ENCODE measurements at regions not wholly inside any gene's neighbourhood (a gene's known extent, or its start where the extent isn't known, plus 50 kb on each side); places are given as distances from the start of the nearest gene placed in this dataset.

DNA sequence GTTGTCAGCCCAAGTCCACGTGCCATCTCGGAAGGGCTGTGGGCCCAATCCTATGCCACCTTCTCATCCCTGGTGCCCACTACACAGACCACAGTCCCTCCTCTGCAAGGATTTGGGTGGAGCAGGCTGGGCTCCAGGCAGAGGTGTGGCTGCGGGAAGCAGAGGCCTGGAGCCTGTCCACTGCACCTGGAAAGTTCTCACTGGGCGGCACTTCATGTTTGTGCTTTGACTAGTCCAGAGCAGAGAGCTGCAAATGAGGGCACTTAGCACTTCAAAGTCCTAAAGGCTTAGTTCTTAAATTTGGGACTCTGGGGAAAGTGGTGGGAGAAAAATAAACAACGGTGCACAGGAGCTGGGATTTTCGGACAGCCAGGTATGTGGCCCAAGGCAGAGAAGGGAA is 308.9 kb upstream of the POU3F3 start:
- CTCF ChIA-PET (ENCODE audit: partially characterized antibody): no interaction called here
- Histone ChIP-seq H2BK20ac (ENCODE audit: low read length) (no peak overlapping the region), H3K4ac (replicated peaks; ENCODE audit: insufficient read length, low read depth, low read length) (no peak overlapping the region), H3K79me2 (ENCODE audit: control insufficient read depth in 1 of 2, insufficient read depth in 2 of 2, low read length in 2 of 2) (no peaks in the 10 kb centered on the region), H2AFZ (ENCODE audit: low read length) (0 out of 2 replicates have a peak overlapping the region, but pooled peaks have one; percentile 40), H3K27ac (ENCODE audit: low read depth, low read length) (no peak overlapping the region), H3K56ac (replicated peaks; ENCODE audit: insufficient read length, low read depth, low read length) (no peak overlapping the region), H3K23me2 (ENCODE audit: low read depth, low read length) (no peaks in the 10 kb centered on the region), H3K14ac (ENCODE audit: insufficient read length) (no peak overlapping the region), H3K9ac (replicated peaks in 1 of 4; ENCODE audit: extremely low read depth in 1 of 4, low read depth in 3 of 4, low read length in 3 of 4) (no peak overlapping the region), H3K18ac (ENCODE audit: extremely low read depth, low read length) (no peak overlapping the region), H3K4me1 (replicated peaks in 1 of 4; ENCODE audit: control insufficient read depth in 3 of 4, insufficient read depth in 4 of 4, low read length in 3 of 4) (no peaks in the 10 kb centered on the region), H2BK12ac (ENCODE audit: low read depth, low read length) (no peak overlapping the region), H4K91ac (replicated peaks; ENCODE audit: insufficient read length, low read length) (no peak overlapping the region), H3K79me1 (ENCODE audit: low read depth, low read length) (no peaks in the 10 kb centered on the region; the same call in 1 of the 2 replicates), H3K9me3 (ENCODE audit: insufficient read depth in 2 of 2, low read depth in 1 of 2, low read length in 1 of 2) (no peaks in the 10 kb centered on the region), H4K8ac (ENCODE audit: extremely low read depth, insufficient read depth, low read length) (peak overlapping the region; percentile 69; the same call in 1 of the 2 replicates), H4K20me1 (replicated peaks in 1 of 2; ENCODE audit: control insufficient read depth in 1 of 2, insufficient read depth in 2 of 2, low read length in 2 of 2) (no peaks in the 10 kb centered on the region), H4K5ac (ENCODE audit: insufficient read length, low read depth, low read length) (no peak overlapping the region), H2BK120ac (replicated peaks; ENCODE audit: low read depth, low read length) (no peak overlapping the region), H2BK5ac (ENCODE audit: low read depth, low read length) (no peak overlapping the region), H3K27me3 (replicated peaks in 1 of 4; ENCODE audit: control insufficient read depth in 3 of 4, extremely low read depth in 1 of 4, insufficient read depth in 3 of 4, low read length in 3 of 4) (no peaks in the 10 kb centered on the region), H3K23ac (ENCODE audit: insufficient read length) (no peak overlapping the region), H3K4me2 (ENCODE audit: insufficient read depth in 1 of 2, low read depth in 2 of 2, low read length in 2 of 2) (no peak overlapping the region), H3K36me3 (ENCODE audit: control insufficient read depth in 2 of 4, insufficient read depth in 4 of 4, low read length in 3 of 4) (no peaks in the 10 kb centered on the region), H3K4me3 (ENCODE audit: extremely low read depth in 1 of 4, insufficient read depth in 2 of 4, low read depth in 3 of 4, low read length in 4 of 4) (no peak overlapping the region), H2BK15ac (ENCODE audit: low read length) (no peak overlapping the region), H2AK5ac (ENCODE audit: low read depth, low read length) (no peak overlapping the region)
- no peak for FAIRE-seq
- no peak for DNase-seq (ENCODE audit: low read depth in 1 of 2, low spot score in 2 of 2)
- WGBS, 2 experiments (ENCODE audit: extremely low coverage in 1 of 2, insufficient coverage in 1 of 2, insufficient read length in 1 of 2, insufficient replicate concordance in 2 of 2, low coverage in 1 of 2, low lambda C conversion rate in 2 of 2, missing lambda C conversion rate in 1 of 2): 97% methylated on average over 6 of the region's 6 CpGs; no CpG with 5 or more reads in 1 of the 2 experiments
- POLR2A ChIA-PET (ENCODE audit: partially characterized antibody): no interaction called here
- TF ChIP-seq POLR2AphosphoS5 (IDR thresholded peaks at IDR 0.05; ENCODE audit: low read depth, low read length) (no peak), SUZ12 (IDR thresholded peaks at IDR 0.05; ENCODE audit: low read length) (no peak), SIN3A (conservative IDR thresholded peaks at IDR 0.05 in 1 of 2, IDR thresholded peaks at IDR 0.05 in 1 of 2; ENCODE audit: low read depth in 1 of 2, low read length in 2 of 2) (no peak), ATF2 (IDR thresholded peaks at IDR 0.05; ENCODE audit: low read length) (no peak), ZNF274 (IDR thresholded peaks at IDR 0.05; ENCODE audit: borderline replicate concordance, extremely low read depth, low read length) (no peak), TBP (IDR thresholded peaks at IDR 0.05; ENCODE audit: low read depth, low read length) (no peak), TEAD4 (IDR thresholded peaks at IDR 0.05; ENCODE audit: low read depth, low read length) (no peak), CREB1 (IDR thresholded peaks at IDR 0.05) (no peak), ASH2L (IDR thresholded peaks at IDR 0.05; ENCODE audit: low read length) (no peak), SIX5 (IDR thresholded peaks at IDR 0.05; ENCODE audit: low read depth, low read length) (no peak), SP1 (IDR thresholded peaks at IDR 0.05; ENCODE audit: low read depth, low read length) (no peak)
- TF ChIP-seq, protein P1, sequence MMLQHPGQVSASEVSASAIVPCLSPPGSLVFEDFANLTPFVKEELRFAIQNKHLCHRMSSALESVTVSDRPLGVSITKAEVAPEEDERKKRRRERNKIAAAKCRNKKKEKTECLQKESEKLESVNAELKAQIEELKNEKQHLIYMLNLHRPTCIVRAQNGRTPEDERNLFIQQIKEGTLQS (IDR thresholded peaks at IDR 0.05; ENCODE audit: insufficient read depth, low read depth, low read length): no peak

Data from H1 (cell line).